GM19351 (cell line): ENCODE measurements at regions not wholly inside any gene's neighbourhood (a gene's known extent, or its start where the extent isn't known, plus 50 kb on each side); places are given as distances from the start of the nearest gene placed in this dataset.

Experiments
- ATAC-seq: cut with Tn5 transposase; IDR thresholded peaks from one replicate; pipeline ENCODE4 v1.9.1; 2021; ENCODE audit warnings: mild to moderate bottlenecking, moderate library complexity; ENCODE audit not compliant: unreplicated experiment

- ATAC-seq: no peak
These were observed 143.9 kb upstream of the MGMT start for GRCh38 chr10:129322933-129323820.

- ATAC-seq: no peak
These were observed 143.2 kb upstream of the MGMT start for GRCh38 chr10:129323879-129324278.

- ATAC-seq: no peak
These were observed 141.1 kb upstream of the MGMT start for GRCh38 chr10:129325893-129326292.

- ATAC-seq: no peak
These were observed 138.5 kb upstream of the MGMT start for GRCh38 chr10:129328546-129328945.

GRCh38 chr10:129329385-129330055, 137.5 kb upstream of the MGMT start:
- no peak for ATAC-seq

GRCh38 chr10:129330211-129330610, 136.8 kb upstream of the MGMT start:
- ATAC-seq: no peak

GRCh38 chr10:129331207-129331838, 135.7 kb upstream of the MGMT start:
- no peak for ATAC-seq

GRCh38 chr10:129331839-129332220, 135.2 kb upstream of the MGMT start:
- ATAC-seq: no peak

- ATAC-seq: no peak
These were observed 134.6 kb upstream of the MGMT start for GRCh38 chr10:129332476-129332875.

GRCh38 chr10:129333706-129334105, 133.3 kb upstream of the MGMT start:
- ATAC-seq: no peak

- ATAC-seq: no peak
These were observed 132.8 kb upstream of the MGMT start for GRCh38 chr10:129334266-129334665.

GRCh38 chr10:129335396-129335795, 131.6 kb upstream of the MGMT start:
- ATAC-seq: no peak

- ATAC-seq: no peak
These were observed 131.1 kb upstream of the MGMT start for GRCh38 chr10:129335942-129336341.

- ATAC-seq: no peak
These were observed 127.8 kb upstream of the MGMT start for GRCh38 chr10:129339191-129339590.

GRCh38 chr10:129339841-129340240, 127.2 kb upstream of the MGMT start:
- no peak for ATAC-seq

- ATAC-seq: no peak
These were observed 126.0 kb upstream of the MGMT start for GRCh38 chr10:129341087-129341486.

GRCh38 chr10:129342385-129342784, 124.7 kb upstream of the MGMT start:
- no peak for ATAC-seq

- ATAC-seq: no peak
These were observed 123.9 kb upstream of the MGMT start for GRCh38 chr10:129343141-129343540.

- no peak for ATAC-seq
These were observed 122.9 kb upstream of the MGMT start for GRCh38 chr10:129344103-129344502.

GRCh38 chr10:129344731-129345355, 122.2 kb upstream of the MGMT start:
- no peak for ATAC-seq

- no peak for ATAC-seq
These were observed 121.3 kb upstream of the MGMT start for GRCh38 chr10:129345763-129346162.
